GM20431 (cell line): ENCODE measurements at regions not wholly inside any gene's neighbourhood (a gene's known extent, or its start where the extent isn't known, plus 50 kb on each side); places are given as distances from the start of the nearest gene placed in this dataset.

Source experiments
- in situ Hi-C: fragments of 300-500 bp; cut with MseI, MboI; formaldehyde crosslinking; loops from one replicate; pipeline ENCODE4 v1.15.0; 2020; ENCODE audit warnings: low sequenced_read_pairs; ENCODE audit not compliant: unreplicated experiment

- in situ Hi-C loops, result no loop called here
Measured at GRCh38 chr21:35239811-35240219, 190.7 kb upstream of the RUNX1 start.

- in situ Hi-C loops, result no loop called here
Measured at GRCh38 chr21:35238119-35238518, 189.0 kb upstream of the RUNX1 start.

- in situ Hi-C loops, result no loop called here
Measured at GRCh38 chr21:35237287-35237686, 188.2 kb upstream of the RUNX1 start.

GRCh38 chr21:35236090-35236489 is 187.0 kb upstream of the RUNX1 start:
- in situ Hi-C loops, result no loop called here

GRCh38 chr21:35234725-35235124 is 185.6 kb upstream of the RUNX1 start:
- in situ Hi-C loops, result no loop called here

GRCh38 chr21:35233756-35234155 is 184.7 kb upstream of the RUNX1 start:
- in situ Hi-C loops, result no loop called here

- in situ Hi-C loops, result no loop called here
Measured at GRCh38 chr21:35232545-35233176, 183.6 kb upstream of the RUNX1 start.

- in situ Hi-C loops, result no loop called here
Measured at GRCh38 chr21:35231090-35231489, 182.0 kb upstream of the RUNX1 start.

GRCh38 chr21:35229290-35229689 is 180.2 kb upstream of the RUNX1 start:
- in situ Hi-C loops, result no loop called here

- in situ Hi-C loops, result no loop called here
Measured at GRCh38 chr21:35227786-35228185, 178.7 kb upstream of the RUNX1 start.

- in situ Hi-C loops, result no loop called here
Measured at GRCh38 chr21:35226968-35227744, 178.1 kb upstream of the RUNX1 start.

GRCh38 chr21:35226328-35226727 is 177.2 kb upstream of the RUNX1 start:
- in situ Hi-C loops, result no loop called here

GRCh38 chr21:35225573-35225972 is 176.5 kb upstream of the RUNX1 start:
- in situ Hi-C loops, result no loop called here

- in situ Hi-C loops, result no loop called here
Measured at GRCh38 chr21:35223480-35224156, 174.5 kb upstream of the RUNX1 start.

- in situ Hi-C loops, result no loop called here
Measured at GRCh38 chr21:35222541-35222941, 173.4 kb upstream of the RUNX1 start.

GRCh38 chr21:35222021-35222420 is 172.9 kb upstream of the RUNX1 start:
- in situ Hi-C loops, result no loop called here

- in situ Hi-C loops, result no loop called here
Measured at GRCh38 chr21:35220301-35220700, 171.2 kb upstream of the RUNX1 start.

GRCh38 chr21:35219719-35220118 is 170.6 kb upstream of the RUNX1 start:
- in situ Hi-C loops, result no loop called here

GRCh38 chr21:35219291-35219690 is 170.2 kb upstream of the RUNX1 start:
- in situ Hi-C loops, result no loop called here

- in situ Hi-C loops, result no loop called here
Measured at GRCh38 chr21:35217504-35218060, 168.5 kb upstream of the RUNX1 start.

- in situ Hi-C loops, result no loop called here
Measured at GRCh38 chr21:35216996-35217395, 167.9 kb upstream of the RUNX1 start.
